Neuron (in vitro differentiated cells): ENCODE measurements at regions not wholly inside any gene's neighbourhood (a gene's known extent, or its start where the extent isn't known, plus 50 kb on each side); places are given as distances from the start of the nearest gene placed in this dataset.

Experiments
- H2AFZ ChIP-seq: one replicate; pipeline ENCODE4 v1.6.1; 2013; ENCODE audit warnings: low read depth, mild to moderate bottlenecking, inconsistent platforms, low read length, moderate library complexity
- H3K27me3 ChIP-seq: one replicate; pipeline ENCODE4 v1.6.1; 2013; ENCODE audit warnings: low read length; ENCODE audit not compliant: insufficient read depth
- H3K36me3 ChIP-seq: one replicate; pipeline ENCODE4 v1.6.1; 2013; ENCODE audit warnings: low read length; ENCODE audit not compliant: insufficient read depth
- H3K4me1 ChIP-seq: one replicate; pipeline ENCODE4 v1.6.1; 2013; ENCODE audit warnings: low read length; ENCODE audit not compliant: insufficient read depth
- H3K4me3 ChIP-seq: 2 replicates; pipeline ENCODE4 v1.5.1; 2013; ENCODE audit warnings: mild to moderate bottlenecking, low read length, moderate library complexity
- H3K9me3 ChIP-seq: one replicate; pipeline ENCODE4 v1.6.1; 2013; ENCODE audit warnings: low read length

GRCh38 chr1:191913260-191913977 lies 244.8 kb upstream of the RGS18 start:
- peaks cover 3% of the 10 kb centered on the region for H3K4me1 ChIP-seq
- H3K4me3 ChIP-seq, result no peak overlapping the region
- H3K9me3 ChIP-seq, result no peaks in the 10 kb centered on the region
- no peak overlapping the region for H2AFZ ChIP-seq
- H3K27me3 ChIP-seq, result no peaks in the 10 kb centered on the region
- no peaks in the 10 kb centered on the region for H3K36me3 ChIP-seq

GRCh38 chr1:191929383-191929782 lies 228.9 kb upstream of the RGS18 start:
- H3K9me3 ChIP-seq, result peaks cover 2% of the 10 kb centered on the region
- no peak overlapping the region for H3K4me3 ChIP-seq
- H3K36me3 ChIP-seq, result no peaks in the 10 kb centered on the region
- H3K4me1 ChIP-seq, result no peaks in the 10 kb centered on the region
- no peak overlapping the region for H2AFZ ChIP-seq
- H3K27me3 ChIP-seq, result no peaks in the 10 kb centered on the region

GRCh38 chr1:191943684-191944083 lies 214.6 kb upstream of the RGS18 start:
- Histone ChIP-seq H3K4me3 (no peak overlapping the region), H3K4me1 (no peaks in the 10 kb centered on the region), H3K36me3 (no peaks in the 10 kb centered on the region), H2AFZ (no peak overlapping the region), H3K27me3 (no peaks in the 10 kb centered on the region), H3K9me3 (no peaks in the 10 kb centered on the region)

GRCh38 chr1:191953526-191953925 lies 204.7 kb upstream of the RGS18 start:
- no peaks in the 10 kb centered on the region for H3K27me3 ChIP-seq
- no peak overlapping the region for H3K4me3 ChIP-seq
- no peaks in the 10 kb centered on the region for H3K36me3 ChIP-seq
- no peak overlapping the region for H2AFZ ChIP-seq
- H3K9me3 ChIP-seq, result no peaks in the 10 kb centered on the region
- no peaks in the 10 kb centered on the region for H3K4me1 ChIP-seq

- H3K4me3 ChIP-seq, result no peak overlapping the region
- no peaks in the 10 kb centered on the region for H3K4me1 ChIP-seq
- H3K36me3 ChIP-seq, result no peaks in the 10 kb centered on the region
- no peaks in the 10 kb centered on the region for H3K27me3 ChIP-seq
- no peaks in the 10 kb centered on the region for H3K9me3 ChIP-seq
- no peak overlapping the region for H2AFZ ChIP-seq
Observed at GRCh38 chr1:191959856-191960255, 198.4 kb upstream of the RGS18 start.

GRCh38 chr1:191963286-191963685 lies 195.0 kb upstream of the RGS18 start:
- Histone ChIP-seq H3K9me3 (no peaks in the 10 kb centered on the region), H3K4me3 (no peak overlapping the region), H3K27me3 (no peaks in the 10 kb centered on the region), H3K4me1 (no peaks in the 10 kb centered on the region), H3K36me3 (no peaks in the 10 kb centered on the region), H2AFZ (peak overlapping the region; percentile 36)

- no peak overlapping the region for H2AFZ ChIP-seq
Observed at GRCh38 chr1:191963781-191964455, 194.3 kb upstream of the RGS18 start.

GRCh38 chr1:191969290-191969689 lies 189.0 kb upstream of the RGS18 start:
- H3K36me3 ChIP-seq, result no peaks in the 10 kb centered on the region
- H3K4me3 ChIP-seq, result no peak overlapping the region
- H3K4me1 ChIP-seq, result no peaks in the 10 kb centered on the region
- H3K9me3 ChIP-seq, result no peaks in the 10 kb centered on the region
- no peaks in the 10 kb centered on the region for H3K27me3 ChIP-seq
- H2AFZ ChIP-seq, result no peak overlapping the region

More at GRCh38 chr1:191963781-191964455, 194.3 kb upstream of the RGS18 start:
- Histone ChIP-seq H3K4me1 (no peaks in the 10 kb centered on the region), H3K9me3 (no peaks in the 10 kb centered on the region), H3K27me3 (no peaks in the 10 kb centered on the region), H3K4me3 (no peak overlapping the region), H3K36me3 (no peaks in the 10 kb centered on the region)

GRCh38 chr1:191970116-191970515 lies 188.1 kb upstream of the RGS18 start:
- H3K9me3 ChIP-seq, result no peaks in the 10 kb centered on the region
- no peaks in the 10 kb centered on the region for H3K4me1 ChIP-seq
- H2AFZ ChIP-seq, result no peak overlapping the region
- no peaks in the 10 kb centered on the region for H3K36me3 ChIP-seq
- H3K27me3 ChIP-seq, result no peaks in the 10 kb centered on the region
- no peak overlapping the region for H3K4me3 ChIP-seq

- Histone ChIP-seq H3K9me3 (no peaks in the 10 kb centered on the region), H3K4me1 (no peaks in the 10 kb centered on the region), H3K27me3 (no peaks in the 10 kb centered on the region), H2AFZ (no peak overlapping the region), H3K36me3 (no peaks in the 10 kb centered on the region), H3K4me3 (no peak overlapping the region)
Observed at GRCh38 chr1:191971447-191971846, 186.8 kb upstream of the RGS18 start.

GRCh38 chr1:191974004-191974403 lies 184.3 kb upstream of the RGS18 start:
- Histone ChIP-seq H3K27me3 (no peaks in the 10 kb centered on the region), H3K9me3 (no peaks in the 10 kb centered on the region), H3K4me1 (no peaks in the 10 kb centered on the region), H2AFZ (no peak overlapping the region), H3K4me3 (no peak overlapping the region), H3K36me3 (no peaks in the 10 kb centered on the region)

GRCh38 chr1:191977874-191978506 lies 180.3 kb upstream of the RGS18 start:
- no peak overlapping the region for H2AFZ ChIP-seq
- no peak overlapping the region for H3K4me3 ChIP-seq
- H3K36me3 ChIP-seq, result no peaks in the 10 kb centered on the region
- H3K9me3 ChIP-seq, result no peaks in the 10 kb centered on the region
- no peaks in the 10 kb centered on the region for H3K4me1 ChIP-seq
- H3K27me3 ChIP-seq, result no peaks in the 10 kb centered on the region

GRCh38 chr1:191984856-191985255 lies 173.4 kb upstream of the RGS18 start:
- Histone ChIP-seq H3K9me3 (no peaks in the 10 kb centered on the region), H2AFZ (no peak overlapping the region), H3K27me3 (no peaks in the 10 kb centered on the region), H3K36me3 (no peaks in the 10 kb centered on the region), H3K4me1 (no peaks in the 10 kb centered on the region), H3K4me3 (no peak overlapping the region)
